Erythroblast (primary cell): ENCODE measurements at regions not wholly inside any gene's neighbourhood (a gene's known extent, or its start where the extent isn't known, plus 50 kb on each side); places are given as distances from the start of the nearest gene placed in this dataset.

ENCODE experiments used
- GATA1 ChIP-seq: IDR thresholded peaks from 2 replicates; pipeline ENCODE4 v1.6.1; 2011; ENCODE audit warnings: low read depth, mild to moderate bottlenecking, control low read depth, low read length, moderate library complexity
- POLR2A ChIP-seq: IDR thresholded peaks from 2 replicates; pipeline ENCODE4 v1.6.1; 2011; ENCODE audit warnings: mild to moderate bottlenecking, low read length

DNA sequence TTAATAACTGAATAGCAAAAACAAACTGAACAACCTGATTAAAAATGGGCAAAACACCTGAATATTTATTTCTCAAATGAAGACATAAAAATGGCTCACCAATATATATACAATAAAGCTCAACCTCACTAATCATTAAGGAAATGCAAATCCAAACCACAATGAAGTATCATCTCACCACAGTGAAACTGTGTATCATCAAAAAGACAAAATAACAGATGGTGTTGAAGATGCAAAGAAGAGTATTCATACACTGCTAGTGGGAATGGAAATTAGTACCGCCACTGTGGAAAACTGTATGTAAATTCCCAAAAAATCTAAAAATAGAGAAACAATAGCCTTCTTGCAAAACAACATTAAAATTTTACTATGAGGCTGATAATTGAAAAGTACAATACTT, 1660.1 kb upstream of the B3GALT2 start:
- TF ChIP-seq POLR2A (no peak), GATA1 (no peak)
